H1 (cell line): ENCODE measurements at regions not wholly inside any gene's neighbourhood (a gene's known extent, or its start where the extent isn't known, plus 50 kb on each side); places are given as distances from the start of the nearest gene placed in this dataset.

ENCODE experiments used
- CTCF ChIP-seq, 3 experiments: IDR thresholded peaks; 1 replicate in 2 of 3; 2 replicates in 1 of 3; pipeline versions ENCODE4 v1.5.1 to v1.6.1; 2011; ENCODE audit warnings: low read length in 3 of 3, mild to moderate bottlenecking in 3 of 3, inconsistent platforms in 2 of 3, low read depth in 1 of 3, moderate library complexity in 1 of 3; ENCODE audit not compliant: insufficient read depth in 1 of 3; ENCODE audit errors: control extremely low read depth in 1 of 3
- POLR2AphosphoS5 ChIP-seq: IDR thresholded peaks from 2 replicates; pipeline ENCODE4 v1.6.1; 2011; ENCODE audit warnings: low read depth, low read length
- SIN3A ChIP-seq, 2 experiments: IDR thresholded peaks in 1 of 2; conservative IDR thresholded peaks in 1 of 2; 2 replicates each; pipeline ENCODE4 v1.6.1; 2011 to 2012; ENCODE audit warnings: low read length in 2 of 2, improper control_type of control experiment in 1 of 2, low read depth in 1 of 2, mild to moderate bottlenecking in 1 of 2
- TF ChIP-seq, protein P1 (sequence below): IDR thresholded peaks from 2 replicates; pipeline ENCODE4 v1.6.1; 2011; ENCODE audit warnings: low read length, improper control_type of control experiment

DNA sequence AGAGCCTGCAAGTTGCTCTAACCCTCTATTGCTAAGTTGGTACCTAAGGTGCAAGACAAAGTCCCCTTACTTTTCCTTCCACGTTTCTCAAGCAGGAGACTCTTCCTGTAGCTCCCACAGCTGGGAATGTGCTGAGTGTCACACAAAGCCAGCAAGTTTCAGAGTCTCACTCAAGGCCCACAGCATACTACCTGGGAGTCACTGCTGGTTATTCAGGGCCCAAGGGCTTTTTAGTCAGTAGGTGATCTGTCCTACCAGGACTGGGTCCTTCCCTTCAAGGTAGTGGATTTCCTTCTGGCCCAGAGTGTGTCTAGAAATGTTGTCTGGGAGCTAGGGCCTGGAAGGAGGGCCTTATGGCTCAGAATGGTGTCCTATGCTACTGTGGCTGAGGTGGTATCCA lies 261.9 kb upstream of the CITED2 start:
- TF ChIP-seq SIN3A (conservative IDR thresholded peaks at IDR 0.05 in 1 of 2, IDR thresholded peaks at IDR 0.05 in 1 of 2; ENCODE audit: low read depth in 1 of 2, low read length in 2 of 2) (no peak), CTCF (IDR thresholded peaks at IDR 0.05; ENCODE audit: control extremely low read depth in 1 of 3, insufficient read depth in 1 of 3, low read depth in 1 of 3, low read length in 3 of 3) (no peak), POLR2AphosphoS5 (no peak)
- TF ChIP-seq, protein P1, sequence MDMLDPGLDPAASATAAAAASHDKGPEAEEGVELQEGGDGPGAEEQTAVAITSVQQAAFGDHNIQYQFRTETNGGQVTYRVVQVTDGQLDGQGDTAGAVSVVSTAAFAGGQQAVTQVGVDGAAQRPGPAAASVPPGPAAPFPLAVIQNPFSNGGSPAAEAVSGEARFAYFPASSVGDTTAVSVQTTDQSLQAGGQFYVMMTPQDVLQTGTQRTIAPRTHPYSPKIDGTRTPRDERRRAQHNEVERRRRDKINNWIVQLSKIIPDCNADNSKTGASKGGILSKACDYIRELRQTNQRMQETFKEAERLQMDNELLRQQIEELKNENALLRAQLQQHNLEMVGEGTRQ: no peak
